ENCODE measurements at regions not wholly inside any gene's neighbourhood (a gene's known extent, or its start where the extent isn't known, plus 50 kb on each side); places are given as distances from the start of the nearest gene placed in this dataset.

DNA sequence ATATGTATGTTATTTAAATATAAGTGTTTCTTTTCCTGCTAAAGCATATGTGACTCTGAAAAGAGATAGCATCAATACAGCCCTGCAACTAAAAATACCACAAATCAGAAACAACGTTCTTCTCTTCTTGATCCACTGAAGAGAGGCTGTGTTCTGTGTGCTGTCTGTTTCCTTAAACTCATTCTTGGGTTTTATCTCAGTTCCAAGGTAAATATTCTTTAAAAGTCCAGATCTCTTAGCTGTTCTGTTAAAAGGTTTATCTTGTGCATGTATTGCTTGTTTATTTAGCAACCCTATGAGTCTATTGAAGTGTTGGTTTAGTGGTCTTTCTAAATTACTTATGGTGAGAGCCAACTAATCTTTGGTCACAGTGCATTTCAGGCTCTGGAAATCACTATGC, 173.3 kb upstream of the NT5C1B start:
- Histone ChIP-seq H2AFZ (ENCODE audit: low read length) (no peak overlapping the region), H3K9me3 (ENCODE audit: low read length) (no peaks in the 10 kb centered on the region), H4K20me1 (ENCODE audit: insufficient read depth, low read depth, low read length) (no peaks in the 10 kb centered on the region), H3K4me1 (ENCODE audit: low read length) (no peaks in the 10 kb centered on the region), H3K27me3 (ENCODE audit: low read length) (no peaks in the 10 kb centered on the region), H3K79me2 (ENCODE audit: low read length) (no peaks in the 10 kb centered on the region), H3K36me3 (ENCODE audit: insufficient read depth, low read length) (no peaks in the 10 kb centered on the region), H3K9ac (ENCODE audit: low read length) (no peak overlapping the region), H3K4me3 (ENCODE audit: low read length) (no peak overlapping the region), H3K9me2 (replicated peaks; ENCODE audit: insufficient read depth, low read length) (no peaks in the 10 kb centered on the region), H3K27ac (ENCODE audit: low read length) (no peak overlapping the region), H3K4me2 (ENCODE audit: low read depth, low read length, poor library complexity, severe bottlenecking) (no peak overlapping the region)
- DNase-seq, result no peak

DNA sequence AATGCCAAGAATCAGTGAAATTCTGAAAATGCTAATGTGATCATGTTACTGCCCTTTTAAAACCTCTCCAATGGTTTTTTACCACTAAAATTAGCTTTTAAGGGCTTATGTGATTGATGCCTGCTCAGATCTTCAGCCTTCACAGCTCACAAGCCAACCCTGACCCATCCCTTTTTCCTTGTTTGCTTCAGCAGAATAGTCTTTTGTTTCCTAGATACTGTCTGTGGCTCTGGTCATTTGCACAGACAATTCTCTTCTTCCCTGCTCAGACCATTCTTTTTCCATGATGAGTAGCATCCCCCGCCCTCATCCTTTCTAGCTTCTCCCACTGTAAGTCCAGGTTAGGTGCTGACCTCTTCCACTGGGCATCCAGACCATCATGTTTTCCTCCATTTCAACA, 164.9 kb upstream of the NT5C1B start:
- Histone ChIP-seq H3K4me2 (ENCODE audit: low read depth, low read length, poor library complexity, severe bottlenecking) (no peak overlapping the region), H3K4me3 (ENCODE audit: low read length) (no peak overlapping the region), H3K27ac (ENCODE audit: low read length) (no peak overlapping the region), H3K9ac (ENCODE audit: low read length) (no peak overlapping the region), H3K27me3 (ENCODE audit: low read length) (no peaks in the 10 kb centered on the region; the same call in 1 of the 2 replicates), H3K9me2 (replicated peaks; ENCODE audit: insufficient read depth, low read length) (no peaks in the 10 kb centered on the region), H3K9me3 (ENCODE audit: low read length) (no peaks in the 10 kb centered on the region), H3K79me2 (ENCODE audit: low read length) (no peaks in the 10 kb centered on the region), H3K4me1 (ENCODE audit: low read length) (no peaks in the 10 kb centered on the region), H4K20me1 (ENCODE audit: insufficient read depth, low read depth, low read length) (no peaks in the 10 kb centered on the region), H3K36me3 (ENCODE audit: insufficient read depth, low read length) (no peaks in the 10 kb centered on the region), H2AFZ (ENCODE audit: low read length) (no peak overlapping the region)
- no peak for DNase-seq

DNA sequence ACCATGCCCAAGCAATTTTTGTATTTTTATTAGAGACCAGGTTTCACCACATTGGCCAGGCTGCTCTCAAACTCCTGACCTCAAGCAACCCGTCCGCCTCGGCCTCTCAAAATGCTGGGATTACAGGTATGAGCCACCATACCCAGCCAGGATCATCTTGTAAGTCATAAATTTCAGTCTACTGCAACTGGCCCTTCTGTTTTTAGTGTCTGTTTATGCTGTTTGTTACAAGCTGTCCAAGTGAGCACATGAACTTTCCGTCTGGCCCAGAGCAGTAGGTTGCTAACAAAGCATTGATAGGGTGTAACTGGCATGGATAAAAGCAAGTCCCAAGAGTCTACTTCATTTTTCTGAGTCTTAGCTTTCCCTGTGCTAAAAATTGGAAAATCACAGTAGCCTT, 164.4 kb upstream of the NT5C1B start:
- Histone ChIP-seq H4K20me1 (ENCODE audit: insufficient read depth, low read depth, low read length) (no peaks in the 10 kb centered on the region), H3K27ac (ENCODE audit: low read length) (no peak overlapping the region), H3K9me2 (replicated peaks; ENCODE audit: insufficient read depth, low read length) (no peaks in the 10 kb centered on the region), H3K9me3 (ENCODE audit: low read length) (no peaks in the 10 kb centered on the region), H2AFZ (ENCODE audit: low read length) (no peak overlapping the region), H3K9ac (ENCODE audit: low read length) (no peak overlapping the region), H3K79me2 (ENCODE audit: low read length) (no peaks in the 10 kb centered on the region), H3K4me3 (ENCODE audit: low read length) (no peak overlapping the region), H3K4me2 (ENCODE audit: low read depth, low read length, poor library complexity, severe bottlenecking) (no peak overlapping the region), H3K27me3 (ENCODE audit: low read length) (no peaks in the 10 kb centered on the region; the same call in 1 of the 2 replicates), H3K4me1 (ENCODE audit: low read length) (no peaks in the 10 kb centered on the region), H3K36me3 (ENCODE audit: insufficient read depth, low read length) (no peaks in the 10 kb centered on the region)
- DNase-seq, result no peak

DNA sequence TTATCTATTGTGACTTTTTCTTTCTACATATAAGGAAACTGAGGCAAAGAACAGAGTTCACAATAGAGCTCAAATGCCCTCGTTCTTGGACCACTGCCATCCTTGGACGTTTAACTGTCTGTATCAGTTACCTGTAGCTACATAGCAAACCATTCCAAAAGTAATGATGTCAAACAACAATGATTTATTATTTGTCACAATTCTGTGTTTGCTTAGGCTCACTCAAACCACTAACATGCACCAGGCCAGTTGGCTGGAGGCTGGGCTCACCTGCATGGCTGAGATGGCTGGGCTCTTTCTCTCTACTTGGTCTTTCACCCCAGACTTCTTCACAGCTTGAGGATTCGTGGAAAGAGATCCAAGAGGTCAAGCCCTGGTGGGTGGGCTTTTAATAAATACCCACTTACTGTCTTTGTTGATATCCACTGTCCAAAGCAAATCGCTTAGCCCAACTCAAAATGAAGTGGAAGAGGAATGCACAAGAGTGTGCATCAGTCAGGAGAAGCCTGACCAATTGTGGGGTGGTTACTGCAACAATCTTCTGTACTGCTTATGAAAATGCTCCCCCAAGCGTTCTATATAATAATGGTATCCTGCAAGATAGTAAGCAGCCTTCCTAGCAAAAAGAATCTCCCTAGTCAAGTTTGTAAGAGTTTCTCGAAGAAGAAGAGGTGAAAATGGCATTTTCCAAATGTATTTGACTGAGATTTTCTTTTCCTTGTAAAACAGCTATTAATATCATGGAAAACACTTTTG, 163.5 kb upstream of the NT5C1B start:
- H3K9me2 ChIP-seq (replicated peaks; ENCODE audit: insufficient read depth, low read length), result no peaks in the 10 kb centered on the region
- H2AFZ ChIP-seq (ENCODE audit: low read length), result no peak overlapping the region
- no peaks in the 10 kb centered on the region for H3K9me3 ChIP-seq (ENCODE audit: low read length)
- no peaks in the 10 kb centered on the region for H3K4me1 ChIP-seq (ENCODE audit: low read length)
- H3K27me3 ChIP-seq (ENCODE audit: low read length), result no peaks in the 10 kb centered on the region; the same call in 1 of the 2 replicates
- H3K27ac ChIP-seq (ENCODE audit: low read length), result no peak overlapping the region
- H4K20me1 ChIP-seq (ENCODE audit: insufficient read depth, low read depth, low read length), result no peaks in the 10 kb centered on the region
- no peak overlapping the region for H3K4me3 ChIP-seq (ENCODE audit: low read length)
- H3K4me2 ChIP-seq (ENCODE audit: low read depth, low read length, poor library complexity, severe bottlenecking), result no peak overlapping the region
- DNase-seq, result peak; percentile 48
- H3K79me2 ChIP-seq (ENCODE audit: low read length), result no peaks in the 10 kb centered on the region
- no peak overlapping the region for H3K9ac ChIP-seq (ENCODE audit: low read length)
- H3K36me3 ChIP-seq (ENCODE audit: insufficient read depth, low read length), result no peaks in the 10 kb centered on the region

DNA sequence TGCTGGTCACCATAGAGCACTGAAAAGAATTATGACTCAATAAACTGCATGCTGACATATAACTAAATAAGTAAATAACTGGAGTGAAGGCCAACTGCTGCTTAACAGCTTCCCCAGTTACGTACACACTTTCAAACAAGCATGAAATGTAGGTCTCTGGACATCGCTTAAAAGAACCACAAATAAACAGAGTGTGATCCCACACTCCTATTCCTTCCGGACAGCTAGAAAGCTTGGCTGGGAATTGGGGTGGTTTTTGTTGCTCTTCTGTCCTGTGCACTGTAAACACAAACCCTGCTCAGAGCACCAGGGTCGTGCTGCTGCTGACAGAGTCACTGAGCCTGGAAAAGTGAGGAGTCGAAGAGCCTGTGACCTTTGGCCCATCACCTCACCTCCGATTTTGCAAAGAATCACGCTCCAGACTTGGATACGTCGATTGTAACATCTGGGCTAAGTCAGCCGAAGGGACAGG, 162.7 kb upstream of the NT5C1B start:
- H3K4me1 ChIP-seq (ENCODE audit: low read length), result no peaks in the 10 kb centered on the region
- H3K9ac ChIP-seq (ENCODE audit: low read length), result no peak overlapping the region
- no peak overlapping the region for H3K4me3 ChIP-seq (ENCODE audit: low read length)
- H3K9me2 ChIP-seq (replicated peaks; ENCODE audit: insufficient read depth, low read length), result no peaks in the 10 kb centered on the region
- H2AFZ ChIP-seq (ENCODE audit: low read length), result no peak overlapping the region
- DNase-seq, result no peak
- no peaks in the 10 kb centered on the region; the same call in 1 of the 2 replicates for H3K27me3 ChIP-seq (ENCODE audit: low read length)
- H3K27ac ChIP-seq (ENCODE audit: low read length), result no peak overlapping the region
- H3K9me3 ChIP-seq (ENCODE audit: low read length), result no peaks in the 10 kb centered on the region
- no peaks in the 10 kb centered on the region for H3K79me2 ChIP-seq (ENCODE audit: low read length)
- H4K20me1 ChIP-seq (ENCODE audit: insufficient read depth, low read depth, low read length), result no peaks in the 10 kb centered on the region
- no peaks in the 10 kb centered on the region for H3K36me3 ChIP-seq (ENCODE audit: insufficient read depth, low read length)
- no peak overlapping the region for H3K4me2 ChIP-seq (ENCODE audit: low read depth, low read length, poor library complexity, severe bottlenecking)

DNA sequence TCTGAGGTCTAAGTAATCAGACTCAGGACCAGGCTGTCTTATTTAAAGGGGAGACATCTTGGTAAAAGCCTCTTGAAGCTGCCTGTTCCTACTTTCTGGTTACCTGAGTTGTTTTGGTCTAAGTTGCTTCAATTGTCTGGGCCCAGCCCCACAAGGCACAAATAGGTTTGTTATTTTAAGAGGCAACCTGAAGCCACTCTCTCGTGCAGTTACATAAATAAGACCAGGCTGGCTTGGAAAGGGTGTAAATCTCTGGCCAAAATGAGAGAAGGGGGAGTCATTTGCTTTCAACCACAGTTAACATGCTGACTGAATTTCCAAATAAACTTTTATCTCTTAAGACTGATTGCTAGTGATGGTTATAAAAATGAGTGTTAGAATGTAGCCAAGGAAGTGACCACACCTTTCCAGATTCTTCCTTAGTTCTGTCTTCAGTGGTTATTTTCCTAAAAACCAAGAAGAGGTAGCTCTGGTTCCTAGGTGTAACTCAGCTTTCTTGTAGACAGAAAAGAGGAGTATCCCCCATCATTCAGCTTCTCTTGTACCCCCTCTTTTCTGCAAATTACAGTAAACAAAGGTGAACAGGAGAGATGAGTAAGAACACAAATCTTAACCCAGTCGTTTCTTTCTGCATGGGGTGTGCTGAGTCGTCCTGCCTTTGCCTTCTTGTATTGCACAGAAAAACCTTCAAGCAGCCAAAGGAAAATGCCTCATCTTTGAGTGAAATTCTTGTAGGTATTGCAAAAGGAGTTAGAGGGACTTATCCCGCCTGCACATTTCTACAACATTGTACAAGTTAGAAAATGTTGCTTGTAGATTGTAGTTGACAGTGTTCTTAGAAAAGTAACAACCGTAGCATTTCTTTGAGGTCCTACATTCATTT, 161.5 kb upstream of the NT5C1B start:
- Histone ChIP-seq H3K27ac (ENCODE audit: low read length) (no peak overlapping the region), H3K4me1 (ENCODE audit: low read length) (no peaks in the 10 kb centered on the region), H4K20me1 (ENCODE audit: insufficient read depth, low read depth, low read length) (no peaks in the 10 kb centered on the region), H3K36me3 (ENCODE audit: insufficient read depth, low read length) (no peaks in the 10 kb centered on the region), H3K4me2 (ENCODE audit: low read depth, low read length, poor library complexity, severe bottlenecking) (no peak overlapping the region), H3K27me3 (ENCODE audit: low read length) (no peaks in the 10 kb centered on the region; the same call in 1 of the 2 replicates), H2AFZ (ENCODE audit: low read length) (no peak overlapping the region), H3K79me2 (ENCODE audit: low read length) (no peaks in the 10 kb centered on the region), H3K4me3 (ENCODE audit: low read length) (no peak overlapping the region), H3K9me2 (replicated peaks; ENCODE audit: insufficient read depth, low read length) (no peaks in the 10 kb centered on the region), H3K9ac (ENCODE audit: low read length) (no peak overlapping the region), H3K9me3 (ENCODE audit: low read length) (no peaks in the 10 kb centered on the region)
- no peak for DNase-seq

DNA sequence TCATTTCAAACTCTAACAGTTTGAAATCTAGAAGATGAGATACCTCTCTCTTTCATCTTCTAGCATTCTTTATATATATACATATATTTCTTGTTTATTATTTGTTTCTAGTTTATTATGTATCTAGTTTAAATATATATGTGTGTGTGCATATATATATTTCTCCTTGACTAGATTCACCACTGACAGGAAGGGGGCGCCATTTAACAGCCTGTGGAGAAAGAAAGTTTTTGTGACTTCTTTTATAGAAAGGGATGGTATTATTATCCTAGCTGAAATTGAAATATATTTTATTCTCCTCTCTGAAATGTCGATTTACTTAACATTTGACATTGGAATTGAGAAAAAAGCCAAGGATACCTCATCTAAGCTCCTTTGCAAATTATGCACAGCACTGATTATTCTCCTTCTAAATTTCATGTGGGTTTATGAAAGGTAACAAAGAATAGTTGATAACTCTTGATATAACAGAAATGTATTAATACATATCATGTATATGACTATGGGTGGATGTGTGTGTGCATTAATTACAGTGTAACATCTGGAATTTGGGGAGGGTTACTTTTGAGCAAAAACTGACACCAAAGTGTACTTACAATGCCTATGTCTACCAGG, 160.7 kb upstream of the NT5C1B start:
- no peak overlapping the region for H3K9ac ChIP-seq (ENCODE audit: low read length)
- no peak overlapping the region for H2AFZ ChIP-seq (ENCODE audit: low read length)
- H4K20me1 ChIP-seq (ENCODE audit: insufficient read depth, low read depth, low read length), result no peaks in the 10 kb centered on the region
- H3K79me2 ChIP-seq (ENCODE audit: low read length), result no peaks in the 10 kb centered on the region
- H3K4me3 ChIP-seq (ENCODE audit: low read length), result no peak overlapping the region
- no peaks in the 10 kb centered on the region; the same call in 1 of the 2 replicates for H3K27me3 ChIP-seq (ENCODE audit: low read length)
- H3K9me3 ChIP-seq (ENCODE audit: low read length), result no peaks in the 10 kb centered on the region
- peak; percentile 78 for DNase-seq
- H3K36me3 ChIP-seq (ENCODE audit: insufficient read depth, low read length), result no peaks in the 10 kb centered on the region
- no peaks in the 10 kb centered on the region for H3K4me1 ChIP-seq (ENCODE audit: low read length)
- H3K27ac ChIP-seq (ENCODE audit: low read length), result no peak overlapping the region
- H3K9me2 ChIP-seq (replicated peaks; ENCODE audit: insufficient read depth, low read length), result no peaks in the 10 kb centered on the region
- no peak overlapping the region for H3K4me2 ChIP-seq (ENCODE audit: low read depth, low read length, poor library complexity, severe bottlenecking)

Data from Karpas-422 (cell line).